ENCODE measurements at regions not wholly inside any gene's neighbourhood (a gene's known extent, or its start where the extent isn't known, plus 50 kb on each side); places are given as distances from the start of the nearest gene placed in this dataset.

- TF ChIP-seq CTCF (IDR thresholded peaks at IDR 0.05) (no peak), POLR2A (IDR thresholded peaks at IDR 0.05) (no peak)
Measured at GRCh38 chr12:132409495-132410295, 80.3 kb upstream of the FBRSL1 start.

All from uterus (tissue), 2 donors.